ENCODE measurements at regions not wholly inside any gene's neighbourhood (a gene's known extent, or its start where the extent isn't known, plus 50 kb on each side); places are given as distances from the start of the nearest gene placed in this dataset.
"Not testable (repeated sequence)": the region's sequence is repeated elsewhere in the genome, so short reads cannot be mapped to it uniquely, and the experiment has no call there.

DNA sequence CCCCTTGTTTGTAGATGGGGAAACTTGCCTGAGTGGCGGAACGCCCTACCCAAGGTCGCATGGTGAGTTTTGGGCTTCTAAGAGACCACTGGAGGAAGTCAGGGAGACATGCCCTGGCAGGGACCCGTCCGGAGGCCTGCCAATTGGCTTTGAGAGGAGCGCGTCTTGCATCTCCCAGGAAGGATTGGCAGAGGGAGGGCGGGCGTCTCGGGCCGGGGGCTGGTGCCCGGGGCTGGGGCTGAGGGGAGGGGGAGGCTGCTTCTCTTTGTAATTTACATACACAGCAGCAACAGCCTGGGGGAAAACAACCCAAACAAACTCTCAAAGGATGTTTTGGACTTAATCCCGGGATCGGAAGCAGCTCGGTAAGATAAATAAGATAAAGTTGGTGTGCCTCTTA lies 110.5 kb downstream of the NPIPA7 start:
- TF ChIP-seq, protein P1, sequence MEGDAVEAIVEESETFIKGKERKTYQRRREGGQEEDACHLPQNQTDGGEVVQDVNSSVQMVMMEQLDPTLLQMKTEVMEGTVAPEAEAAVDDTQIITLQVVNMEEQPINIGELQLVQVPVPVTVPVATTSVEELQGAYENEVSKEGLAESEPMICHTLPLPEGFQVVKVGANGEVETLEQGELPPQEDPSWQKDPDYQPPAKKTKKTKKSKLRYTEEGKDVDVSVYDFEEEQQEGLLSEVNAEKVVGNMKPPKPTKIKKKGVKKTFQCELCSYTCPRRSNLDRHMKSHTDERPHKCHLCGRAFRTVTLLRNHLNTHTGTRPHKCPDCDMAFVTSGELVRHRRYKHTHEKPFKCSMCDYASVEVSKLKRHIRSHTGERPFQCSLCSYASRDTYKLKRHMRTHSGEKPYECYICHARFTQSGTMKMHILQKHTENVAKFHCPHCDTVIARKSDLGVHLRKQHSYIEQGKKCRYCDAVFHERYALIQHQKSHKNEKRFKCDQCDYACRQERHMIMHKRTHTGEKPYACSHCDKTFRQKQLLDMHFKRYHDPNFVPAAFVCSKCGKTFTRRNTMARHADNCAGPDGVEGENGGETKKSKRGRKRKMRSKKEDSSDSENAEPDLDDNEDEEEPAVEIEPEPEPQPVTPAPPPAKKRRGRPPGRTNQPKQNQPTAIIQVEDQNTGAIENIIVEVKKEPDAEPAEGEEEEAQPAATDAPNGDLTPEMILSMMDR (IDR thresholded peaks at IDR 0.05) = not testable (repeated sequence)
- not testable (repeated sequence) for TF ChIP-seq POLR2A (IDR thresholded peaks at IDR 0.05)

Measured in esophagus squamous epithelium (tissue), 4 donors.